A172 (cell line): ENCODE measurements at regions not wholly inside any gene's neighbourhood (a gene's known extent, or its start where the extent isn't known, plus 50 kb on each side); places are given as distances from the start of the nearest gene placed in this dataset.
"Not testable (repeated sequence)": the region's sequence is repeated elsewhere in the genome, so short reads cannot be mapped to it uniquely, and the experiment has no call there.

Experiments used
- DNase-seq: peaks from one replicate; pipeline ENCODE4 v3.0.0-alpha.2; 2015; ENCODE audit warnings: low spot score

- no peak for DNase-seq
These were observed 133.0 kb downstream of the GPX5 start for GRCh38 chr6:28658475-28659249.

GRCh38 chr6:28659250-28659566, 133.5 kb downstream of the GPX5 start:
- DNase-seq: no peak

GRCh38 chr6:28661097-28661713, 135.5 kb downstream of the GPX5 start:
- DNase-seq: no peak

- no peak for DNase-seq
These were observed 139.3 kb downstream of the GPX5 start for GRCh38 chr6:28664870-28665396.

- no peak for DNase-seq
These were observed 147.7 kb downstream of the GPX5 start for GRCh38 chr6:28673417-28673786.

GRCh38 chr6:28673787-28674671, 148.3 kb downstream of the GPX5 start:
- peak; percentile 72 for DNase-seq

GRCh38 chr6:28675600-28675999, 149.9 kb downstream of the GPX5 start:
- no peak for DNase-seq

- DNase-seq: no peak
These were observed 156.9 kb downstream of the GPX5 start for GRCh38 chr6:28682542-28682941.

- not testable (repeated sequence) for DNase-seq
These were observed 157.4 kb downstream of the GPX5 start for GRCh38 chr6:28682956-28683685.

GRCh38 chr6:28683945-28684538, 158.4 kb downstream of the GPX5 start:
- DNase-seq: peak; percentile 56

GRCh38 chr6:28685960-28686359, 160.3 kb downstream of the GPX5 start:
- not testable (repeated sequence) for DNase-seq

GRCh38 chr6:28686446-28687027, 160.9 kb downstream of the GPX5 start:
- peak; percentile 50 for DNase-seq

GRCh38 chr6:28687309-28687981, 161.8 kb downstream of the GPX5 start:
- not testable (repeated sequence) for DNase-seq

GRCh38 chr6:28691991-28692390, 166.3 kb downstream of the GPX5 start:
- DNase-seq: not testable (repeated sequence)

GRCh38 chr6:28693033-28693750, 167.5 kb downstream of the GPX5 start:
- no peak for DNase-seq

GRCh38 chr6:28693751-28694443, 168.2 kb downstream of the GPX5 start:
- DNase-seq: no peak

GRCh38 chr6:28695715-28696114, 170.0 kb downstream of the GPX5 start:
- no peak for DNase-seq

- no peak for DNase-seq
These were observed 170.5 kb downstream of the GPX5 start for GRCh38 chr6:28696167-28696566.

GRCh38 chr6:28696682-28697081, 171.0 kb downstream of the GPX5 start:
- no peak for DNase-seq
